ENCODE measurements at regions not wholly inside any gene's neighbourhood (a gene's known extent, or its start where the extent isn't known, plus 50 kb on each side); places are given as distances from the start of the nearest gene placed in this dataset.

DNA sequence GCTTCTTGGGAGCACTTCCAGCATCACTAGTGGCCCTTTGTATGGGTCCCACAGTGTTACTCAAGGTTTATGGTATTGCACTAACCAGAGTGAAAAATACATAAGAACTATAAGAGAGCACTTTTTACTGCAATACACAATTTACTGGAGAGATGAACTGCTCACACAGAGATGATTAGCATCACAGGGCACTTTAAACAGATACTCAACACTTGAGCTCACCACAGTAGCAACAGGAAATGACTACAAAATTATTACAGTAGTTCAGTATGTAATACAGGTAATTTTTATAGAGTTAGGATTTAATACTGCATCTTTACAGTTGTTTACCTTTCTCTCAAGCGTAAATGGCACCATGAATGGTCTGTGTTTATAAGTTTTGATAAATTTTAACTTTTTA, 68.2 kb upstream of the CDK1 start:
- TF ChIP-seq, protein P1, sequence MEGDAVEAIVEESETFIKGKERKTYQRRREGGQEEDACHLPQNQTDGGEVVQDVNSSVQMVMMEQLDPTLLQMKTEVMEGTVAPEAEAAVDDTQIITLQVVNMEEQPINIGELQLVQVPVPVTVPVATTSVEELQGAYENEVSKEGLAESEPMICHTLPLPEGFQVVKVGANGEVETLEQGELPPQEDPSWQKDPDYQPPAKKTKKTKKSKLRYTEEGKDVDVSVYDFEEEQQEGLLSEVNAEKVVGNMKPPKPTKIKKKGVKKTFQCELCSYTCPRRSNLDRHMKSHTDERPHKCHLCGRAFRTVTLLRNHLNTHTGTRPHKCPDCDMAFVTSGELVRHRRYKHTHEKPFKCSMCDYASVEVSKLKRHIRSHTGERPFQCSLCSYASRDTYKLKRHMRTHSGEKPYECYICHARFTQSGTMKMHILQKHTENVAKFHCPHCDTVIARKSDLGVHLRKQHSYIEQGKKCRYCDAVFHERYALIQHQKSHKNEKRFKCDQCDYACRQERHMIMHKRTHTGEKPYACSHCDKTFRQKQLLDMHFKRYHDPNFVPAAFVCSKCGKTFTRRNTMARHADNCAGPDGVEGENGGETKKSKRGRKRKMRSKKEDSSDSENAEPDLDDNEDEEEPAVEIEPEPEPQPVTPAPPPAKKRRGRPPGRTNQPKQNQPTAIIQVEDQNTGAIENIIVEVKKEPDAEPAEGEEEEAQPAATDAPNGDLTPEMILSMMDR (IDR thresholded peaks at IDR 0.05; ENCODE audit: low read depth, low read length) = no peak
- TF ChIP-seq, protein P2, sequence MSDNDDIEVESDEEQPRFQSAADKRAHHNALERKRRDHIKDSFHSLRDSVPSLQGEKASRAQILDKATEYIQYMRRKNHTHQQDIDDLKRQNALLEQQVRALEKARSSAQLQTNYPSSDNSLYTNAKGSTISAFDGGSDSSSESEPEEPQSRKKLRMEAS (IDR thresholded peaks at IDR 0.05; ENCODE audit: low read depth, low read length) = no peak
- no peak for TF ChIP-seq POLR2A (IDR thresholded peaks at IDR 0.05; ENCODE audit: extremely low read depth, insufficient read length)

Measured in NB4 (cell line).